Endothelial cell (in vitro differentiated cells): ENCODE measurements at regions not wholly inside any gene's neighbourhood (a gene's known extent, or its start where the extent isn't known, plus 50 kb on each side); places are given as distances from the start of the nearest gene placed in this dataset.

ENCODE experiments used
- DNase-seq: peaks from one replicate; pipeline ENCODE4 v3.0.0; 2021; ENCODE audit warnings: low spot score
- H3K27ac Mint-ChIP-seq: one replicate; pipeline ENCODE4 v1.8.0; 2021; ENCODE audit warnings: mixed read lengths, inconsistent platforms; ENCODE audit not compliant: unreplicated experiment
- H3K27me3 Mint-ChIP-seq: one replicate; pipeline ENCODE4 v1.8.0; 2021; ENCODE audit warnings: mild to moderate bottlenecking, moderate library complexity, mixed read lengths, inconsistent platforms; ENCODE audit not compliant: unreplicated experiment
- H3K36me3 Mint-ChIP-seq: one replicate; pipeline ENCODE4 v1.8.0; 2021; ENCODE audit warnings: mild to moderate bottlenecking, low read depth, mixed read lengths, inconsistent platforms; ENCODE audit not compliant: unreplicated experiment
- H3K4me1 Mint-ChIP-seq: one replicate; pipeline ENCODE4 v1.8.0; 2021; ENCODE audit warnings: mild to moderate bottlenecking, mixed read lengths, inconsistent platforms; ENCODE audit not compliant: unreplicated experiment
- H3K4me3 Mint-ChIP-seq: one replicate; pipeline ENCODE4 v1.8.0; 2021; ENCODE audit warnings: mild to moderate bottlenecking, mixed read lengths, inconsistent platforms; ENCODE audit not compliant: unreplicated experiment
- H3K9me3 Mint-ChIP-seq: one replicate; pipeline ENCODE4 v1.8.0; 2021; ENCODE audit warnings: mixed read lengths, inconsistent platforms; ENCODE audit not compliant: unreplicated experiment
- TF ChIP-seq, protein P1 (sequence below): fragments of 200-600 bp; sonication (generic); IDR thresholded peaks from one replicate; pipeline ENCODE4 v1.5.0; 2021; ENCODE audit warnings: antibody characterized with exemption; ENCODE audit not compliant: unreplicated experiment

DNA sequence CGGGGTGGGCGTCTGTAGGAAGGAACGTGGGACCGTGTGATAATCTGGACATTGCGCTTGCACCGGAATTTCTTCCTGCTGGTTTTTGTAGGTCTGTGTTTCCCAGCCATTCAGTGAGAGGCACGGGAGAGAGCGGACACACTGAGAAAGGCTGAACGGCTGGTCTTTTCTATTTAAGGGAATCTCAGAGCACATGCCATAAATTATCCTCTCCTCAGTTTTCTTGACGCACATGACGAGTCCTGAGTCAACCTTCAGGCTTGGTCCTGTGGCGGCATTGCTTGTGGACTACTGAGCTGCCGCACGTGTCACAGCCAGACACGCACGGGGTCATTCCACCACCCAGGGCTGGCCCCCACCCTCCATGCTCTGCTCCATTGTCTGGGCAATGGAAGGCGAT, 519.3 kb upstream of the ID2 start:
- Mint-ChIP-seq H3K4me3 (no peak overlapping the region), H3K27me3 (no peaks in the 10 kb centered on the region), H3K36me3 (no peaks in the 10 kb centered on the region), H3K9me3 (no peaks in the 10 kb centered on the region), H3K4me1 (peaks cover 8% of the 10 kb centered on the region), H3K27ac (no peak overlapping the region)
- no peak for DNase-seq
- TF ChIP-seq, protein P1, sequence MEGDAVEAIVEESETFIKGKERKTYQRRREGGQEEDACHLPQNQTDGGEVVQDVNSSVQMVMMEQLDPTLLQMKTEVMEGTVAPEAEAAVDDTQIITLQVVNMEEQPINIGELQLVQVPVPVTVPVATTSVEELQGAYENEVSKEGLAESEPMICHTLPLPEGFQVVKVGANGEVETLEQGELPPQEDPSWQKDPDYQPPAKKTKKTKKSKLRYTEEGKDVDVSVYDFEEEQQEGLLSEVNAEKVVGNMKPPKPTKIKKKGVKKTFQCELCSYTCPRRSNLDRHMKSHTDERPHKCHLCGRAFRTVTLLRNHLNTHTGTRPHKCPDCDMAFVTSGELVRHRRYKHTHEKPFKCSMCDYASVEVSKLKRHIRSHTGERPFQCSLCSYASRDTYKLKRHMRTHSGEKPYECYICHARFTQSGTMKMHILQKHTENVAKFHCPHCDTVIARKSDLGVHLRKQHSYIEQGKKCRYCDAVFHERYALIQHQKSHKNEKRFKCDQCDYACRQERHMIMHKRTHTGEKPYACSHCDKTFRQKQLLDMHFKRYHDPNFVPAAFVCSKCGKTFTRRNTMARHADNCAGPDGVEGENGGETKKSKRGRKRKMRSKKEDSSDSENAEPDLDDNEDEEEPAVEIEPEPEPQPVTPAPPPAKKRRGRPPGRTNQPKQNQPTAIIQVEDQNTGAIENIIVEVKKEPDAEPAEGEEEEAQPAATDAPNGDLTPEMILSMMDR = no peak

DNA sequence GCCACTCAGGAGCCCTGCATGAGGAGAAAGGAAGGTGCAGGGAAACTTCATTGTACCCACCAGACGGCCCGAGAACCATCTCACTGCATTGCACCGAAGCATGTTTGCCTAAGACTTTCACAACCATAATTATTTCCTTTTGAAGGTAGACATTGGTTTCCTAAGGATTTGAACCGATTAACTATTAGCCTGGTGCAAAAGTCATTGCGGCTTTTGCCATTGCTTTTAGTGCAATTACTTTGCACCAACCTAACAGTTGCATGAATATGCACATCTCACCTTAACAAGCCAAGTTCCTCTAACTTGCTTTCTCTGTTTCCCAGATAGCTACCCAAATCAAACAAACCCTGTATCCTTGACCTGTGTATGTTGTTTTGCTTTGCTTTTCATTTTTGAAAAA, 516.3 kb upstream of the ID2 start:
- TF ChIP-seq, protein P1 = no peak
- Mint-ChIP-seq H3K36me3 (no peaks in the 10 kb centered on the region), H3K9me3 (no peaks in the 10 kb centered on the region), H3K27ac (no peak overlapping the region), H3K4me1 (no peaks in the 10 kb centered on the region), H3K4me3 (no peak overlapping the region), H3K27me3 (no peaks in the 10 kb centered on the region)
- no peak for DNase-seq

DNA sequence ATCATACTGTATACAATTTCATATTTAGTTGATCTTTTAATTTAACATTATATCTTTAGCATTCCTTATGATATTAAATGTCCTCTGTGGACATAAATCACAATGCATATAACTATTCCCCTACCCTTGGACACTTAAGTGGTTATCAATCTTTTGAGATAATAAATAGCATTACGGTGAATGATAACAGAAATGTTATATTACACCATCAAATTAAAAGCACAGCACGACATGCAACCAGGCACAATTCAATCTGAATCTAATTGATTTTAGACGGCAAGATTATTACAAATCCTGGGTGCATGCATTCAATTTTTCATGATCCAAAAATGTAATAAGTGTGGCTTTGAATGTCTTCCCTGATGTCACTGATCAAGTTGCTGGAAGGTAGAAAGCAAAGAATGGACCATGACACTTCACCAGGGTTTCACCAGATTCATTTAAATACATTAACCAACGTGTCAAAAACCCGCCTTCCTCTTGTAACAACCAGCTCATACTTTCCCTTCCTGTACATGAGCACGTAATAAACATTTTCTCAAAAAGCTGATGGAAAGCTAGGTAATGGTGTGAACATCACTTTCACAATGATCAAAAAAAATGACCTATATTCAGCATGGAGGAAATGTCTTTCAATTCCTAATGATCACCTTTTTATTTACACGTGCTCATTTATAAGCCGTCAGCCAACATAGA, 513.7 kb upstream of the ID2 start:
- no peaks in the 10 kb centered on the region for H3K9me3 Mint-ChIP-seq
- no peak overlapping the region for H3K27ac Mint-ChIP-seq
- H3K36me3 Mint-ChIP-seq = no peaks in the 10 kb centered on the region
- no peaks in the 10 kb centered on the region for H3K4me1 Mint-ChIP-seq
- no peak for DNase-seq
- H3K27me3 Mint-ChIP-seq = no peaks in the 10 kb centered on the region
- no peak overlapping the region for H3K4me3 Mint-ChIP-seq
- TF ChIP-seq, protein P1 = no peak

DNA sequence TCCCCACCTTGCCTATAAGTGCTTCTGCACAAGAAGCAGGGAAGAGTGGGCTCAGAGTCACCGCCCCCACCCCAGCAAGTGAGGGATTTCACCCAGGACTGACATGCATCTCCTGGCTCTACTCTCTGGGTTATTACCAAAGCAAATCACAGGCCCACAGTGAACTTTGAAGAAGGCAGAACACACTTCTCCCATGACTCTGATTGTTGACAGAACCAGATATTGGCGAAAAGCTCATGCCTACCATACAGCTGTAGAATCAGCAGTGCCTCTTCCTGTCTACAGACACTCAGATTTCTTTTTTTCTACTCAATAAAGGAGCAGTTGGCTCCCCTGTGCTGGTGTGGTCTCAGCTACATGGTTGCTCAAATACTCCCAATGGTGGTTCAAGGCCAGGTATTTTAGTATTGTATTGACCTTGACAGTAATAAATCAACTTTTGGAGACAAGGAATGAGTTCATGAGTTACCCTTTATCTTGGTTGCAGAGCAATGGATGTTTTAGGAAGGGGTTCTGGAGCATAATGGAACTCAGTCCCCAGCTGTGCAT, 512.9 kb upstream of the ID2 start:
- TF ChIP-seq, protein P1 = no peak
- Mint-ChIP-seq H3K27ac (no peak overlapping the region), H3K4me1 (no peaks in the 10 kb centered on the region), H3K36me3 (no peaks in the 10 kb centered on the region), H3K27me3 (no peaks in the 10 kb centered on the region), H3K4me3 (no peak overlapping the region), H3K9me3 (no peaks in the 10 kb centered on the region)
- DNase-seq = no peak

DNA sequence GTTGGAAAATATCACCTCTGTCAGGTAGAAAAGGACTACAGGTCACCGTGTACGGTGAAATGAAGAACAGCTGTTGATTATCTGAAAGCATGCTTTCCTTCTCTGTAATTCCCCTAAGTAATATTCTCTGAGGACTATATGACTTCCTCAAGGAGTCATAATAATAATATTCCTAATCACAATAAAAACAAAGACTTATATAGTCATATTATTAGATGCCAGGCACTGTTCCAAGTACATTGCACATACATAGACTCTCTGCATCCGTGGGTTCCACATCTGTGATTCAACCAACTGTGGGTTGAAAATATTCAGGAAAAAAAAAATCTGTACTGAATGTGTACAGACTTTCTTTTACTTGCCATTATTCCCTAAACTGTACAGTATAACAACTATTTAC, 512.4 kb upstream of the ID2 start:
- Mint-ChIP-seq H3K36me3 (no peaks in the 10 kb centered on the region), H3K4me1 (no peaks in the 10 kb centered on the region), H3K9me3 (no peaks in the 10 kb centered on the region), H3K4me3 (no peak overlapping the region), H3K27me3 (no peaks in the 10 kb centered on the region), H3K27ac (no peak overlapping the region)
- TF ChIP-seq, protein P1 = no peak
- no peak for DNase-seq
